ENCODE measurements at regions not wholly inside any gene's neighbourhood (a gene's known extent, or its start where the extent isn't known, plus 50 kb on each side); places are given as distances from the start of the nearest gene placed in this dataset.
"Not testable (repeated sequence)": the region's sequence is repeated elsewhere in the genome, so short reads cannot be mapped to it uniquely, and the experiment has no call there.

DNA sequence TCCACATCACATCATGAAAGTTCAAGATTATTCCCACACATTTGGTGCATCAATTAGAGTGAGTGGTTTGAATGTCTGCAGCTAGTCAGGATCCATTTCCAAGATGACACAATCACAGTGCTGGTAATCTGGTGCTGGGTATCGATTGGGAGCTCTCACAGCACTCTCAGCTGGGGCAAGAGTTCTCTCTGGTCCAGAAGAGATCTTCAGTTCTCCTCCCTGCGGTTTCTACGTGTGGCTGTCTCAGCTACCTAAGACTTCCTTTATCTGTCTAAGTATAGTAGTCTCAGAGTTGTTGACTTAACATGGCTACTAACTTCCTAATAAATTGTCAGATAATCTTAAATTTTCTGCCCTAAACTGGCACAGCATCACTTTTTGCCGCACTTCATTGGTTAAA lies 358.0 kb upstream of the BRINP3 start:
- no peak for DNase-seq (ENCODE audit: low read depth)

DNA sequence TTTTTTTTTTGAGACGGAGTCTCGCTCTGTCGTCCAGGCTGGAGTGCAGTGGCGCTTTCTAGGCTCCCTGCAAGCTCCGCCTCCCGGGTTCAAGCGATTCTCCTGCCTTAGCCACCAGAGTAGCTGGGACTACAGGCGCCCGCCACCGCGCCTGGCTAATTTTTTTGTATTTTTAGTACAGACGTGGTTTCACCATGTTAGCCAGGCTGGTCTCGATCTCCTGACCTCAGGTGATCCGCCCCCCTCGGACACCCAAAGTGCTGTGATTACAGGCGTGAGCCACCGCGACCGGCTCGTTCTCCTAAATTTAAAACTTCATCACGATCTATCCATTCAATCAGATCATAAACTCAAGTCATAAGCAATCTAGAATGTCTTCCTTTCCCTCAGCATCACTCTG lies 359.5 kb upstream of the BRINP3 start:
- DNase-seq (ENCODE audit: low read depth): not testable (repeated sequence)

DNA sequence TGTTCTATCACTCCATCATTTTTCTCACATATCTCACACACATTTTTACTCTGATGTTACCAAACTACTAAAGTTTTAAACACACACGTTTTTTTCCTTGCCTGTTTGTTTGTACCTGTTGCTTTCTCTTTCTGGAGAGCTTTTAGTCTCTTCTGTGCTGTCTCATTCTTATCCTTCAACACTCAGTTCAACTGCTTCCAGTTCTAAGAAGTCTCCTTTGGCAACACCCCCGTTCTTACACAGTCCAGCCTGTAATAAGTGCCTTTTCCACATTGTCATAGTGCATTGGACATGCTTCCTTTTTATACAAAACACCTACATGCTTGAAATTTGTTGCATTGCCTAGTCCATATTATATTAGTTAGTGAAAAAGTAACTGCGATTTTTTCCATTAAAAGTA lies 360.2 kb upstream of the BRINP3 start:
- DNase-seq (ENCODE audit: low read depth): no peak

DNA sequence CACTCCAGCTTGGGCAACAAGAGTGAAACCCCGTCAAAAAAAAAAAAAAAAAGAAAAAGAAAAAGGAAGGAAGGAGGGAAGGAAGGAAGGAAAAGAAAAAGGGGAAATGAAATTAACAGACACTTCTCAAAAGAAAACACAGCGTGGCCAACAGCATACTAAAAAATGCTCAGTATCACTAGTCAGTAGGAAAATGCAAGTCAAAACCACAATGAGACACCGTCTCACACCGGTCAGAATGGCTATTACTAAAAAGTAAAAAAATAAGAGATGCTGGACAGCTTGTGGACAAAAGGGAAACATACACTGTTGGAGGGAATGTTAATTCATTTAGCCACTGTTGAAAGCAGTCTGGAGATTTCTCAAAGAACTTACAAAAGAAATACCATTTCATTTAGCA lies 369.5 kb upstream of the BRINP3 start:
- no peak for DNase-seq (ENCODE audit: low read depth)

DNA sequence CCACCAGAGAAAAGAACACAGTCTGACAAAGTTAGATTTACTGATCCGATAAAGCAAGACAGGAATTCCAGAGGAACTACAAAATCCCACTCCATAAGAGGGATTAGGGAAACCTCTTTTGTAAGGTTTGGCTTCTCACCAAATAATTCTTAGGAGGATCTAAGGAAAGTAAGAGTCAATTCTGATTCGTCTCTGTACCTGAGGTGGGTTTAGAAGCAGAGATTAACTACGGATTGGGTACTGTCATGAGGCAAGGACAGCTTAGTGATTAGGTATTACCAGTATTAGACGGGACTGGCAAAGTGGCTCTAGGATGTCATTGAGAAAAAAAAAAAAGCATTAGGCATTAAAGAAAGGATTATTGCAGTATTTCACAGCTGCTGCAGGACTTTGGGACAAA lies 371.7 kb upstream of the BRINP3 start:
- no peak for DNase-seq (ENCODE audit: low read depth)

DNA sequence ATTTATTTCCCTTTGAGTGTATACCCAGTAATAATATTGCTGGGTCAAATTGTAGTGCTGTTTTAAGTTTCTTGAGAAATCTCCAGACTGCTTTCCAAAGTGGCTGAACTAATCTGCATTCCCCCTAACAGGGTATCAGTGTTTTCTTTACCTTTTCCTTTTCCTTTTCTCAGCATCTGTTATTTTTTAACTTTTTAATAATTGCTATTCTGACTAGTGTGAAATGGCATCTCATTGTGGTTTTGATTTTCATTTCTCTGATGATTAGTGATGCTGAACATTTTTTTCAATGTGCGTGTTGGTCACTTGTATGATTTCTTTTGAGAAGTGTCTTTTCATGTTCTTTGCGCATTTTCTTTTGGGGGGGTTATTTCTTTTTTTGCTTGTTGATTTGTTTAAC lies 374.9 kb upstream of the BRINP3 start:
- no peak for DNase-seq (ENCODE audit: low read depth)

DNA sequence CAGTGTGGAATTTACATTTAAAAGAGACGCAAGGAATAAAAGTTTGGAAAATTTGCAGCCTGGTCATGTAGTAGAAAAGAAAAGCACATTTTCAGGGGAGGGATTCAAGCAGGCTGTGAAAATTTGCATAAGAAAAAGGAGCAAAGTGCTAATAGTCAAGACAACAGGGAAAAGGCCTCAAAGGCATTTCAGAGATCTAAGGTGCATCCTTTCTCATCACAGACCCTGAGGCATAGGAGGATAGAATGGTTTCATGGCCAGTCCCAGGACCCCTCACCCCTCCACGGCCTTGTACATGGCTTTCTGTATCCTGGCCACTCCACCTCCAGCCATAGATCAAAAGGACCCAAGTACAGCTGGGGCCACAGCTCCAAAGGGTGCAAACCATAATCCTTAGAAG lies 380.5 kb upstream of the BRINP3 start:
- DNase-seq (ENCODE audit: low read depth): no peak

DNA sequence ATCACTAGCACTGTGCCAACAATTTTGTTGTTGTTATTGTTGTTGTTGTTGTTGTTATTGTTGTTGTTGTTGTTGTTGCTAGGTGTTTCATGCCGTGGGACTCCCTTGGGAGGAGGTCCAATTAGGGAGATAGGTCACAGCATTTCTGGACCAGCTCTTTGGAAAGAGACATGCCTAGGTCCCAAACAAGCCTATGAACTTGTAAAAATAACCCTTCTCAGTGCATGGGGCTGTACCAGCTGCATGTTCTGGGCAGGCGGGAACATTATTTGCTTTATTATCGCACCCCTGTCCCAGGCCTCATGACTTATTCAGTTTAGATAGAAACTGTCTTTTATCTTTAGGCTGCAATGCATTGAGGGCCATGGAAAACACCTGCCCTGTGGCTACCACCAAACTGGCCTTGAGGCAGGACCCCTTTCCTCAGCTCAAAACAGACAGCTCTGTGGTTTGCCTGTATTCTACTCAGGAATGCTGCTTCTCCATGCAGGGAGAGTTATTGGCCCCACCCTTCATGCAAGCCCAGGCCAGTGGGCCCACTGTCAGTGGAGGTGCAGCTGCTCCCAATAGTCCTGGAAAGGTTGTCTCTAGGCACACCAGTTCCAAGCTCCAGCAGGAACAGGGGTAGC lies 386.5 kb upstream of the BRINP3 start:
- DNase-seq (ENCODE audit: low read depth): no peak

DNA sequence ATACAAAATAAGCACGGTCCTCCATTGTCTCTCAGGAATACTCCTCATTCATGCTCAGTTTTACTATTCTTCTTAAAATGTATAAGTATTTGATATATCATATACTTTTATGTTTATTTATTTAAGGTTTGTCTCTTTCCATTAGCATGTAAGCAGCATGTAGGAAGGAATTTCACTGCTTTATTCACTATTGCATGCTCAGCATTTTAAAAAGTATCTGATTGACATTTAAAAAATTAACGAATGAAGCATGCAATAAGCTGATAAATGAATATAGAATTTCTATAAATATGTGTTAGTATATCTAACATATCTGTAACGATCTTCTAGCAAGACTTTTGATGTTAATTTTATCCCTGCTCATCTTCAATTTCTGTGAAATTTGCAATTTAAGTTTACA lies 402.7 kb upstream of the BRINP3 start:
- no peak for DNase-seq (ENCODE audit: low read depth)

DNA sequence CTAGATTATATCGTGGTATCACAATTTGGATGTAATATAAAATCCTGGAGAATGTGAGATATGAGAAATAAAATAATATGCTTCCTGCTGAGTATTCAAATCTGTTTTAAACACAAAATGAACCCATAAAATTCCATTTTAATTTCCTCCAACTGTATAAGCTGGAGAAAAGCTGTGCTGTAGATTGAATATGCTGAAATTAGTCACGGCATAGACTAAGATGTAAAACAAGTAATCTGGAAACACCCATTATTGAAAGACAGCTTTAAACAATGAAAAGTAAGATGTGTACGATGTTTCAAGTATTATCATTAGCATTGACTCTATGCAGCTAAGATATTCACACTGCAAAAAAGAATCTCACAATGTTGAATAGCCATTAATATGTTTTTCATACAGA lies 403.4 kb upstream of the BRINP3 start:
- DNase-seq (ENCODE audit: low read depth): no peak

DNA sequence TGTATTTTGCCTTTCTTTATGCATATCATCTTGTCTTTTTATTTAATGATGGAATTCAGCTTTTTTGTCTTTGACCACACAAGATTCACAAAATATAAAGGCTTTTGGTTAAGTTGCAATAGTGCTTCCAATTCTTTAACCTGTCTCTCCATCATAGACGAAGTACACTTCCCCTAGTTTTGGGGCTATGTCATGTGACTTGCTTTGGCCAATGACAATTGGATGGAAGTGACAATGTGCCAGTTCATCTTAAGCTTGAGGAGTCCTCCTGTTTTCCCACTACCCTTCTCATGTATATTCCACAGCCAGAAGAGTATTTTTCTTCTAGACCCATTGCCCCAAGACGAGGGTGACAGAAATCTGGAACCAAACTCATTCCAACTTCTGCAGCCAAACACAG lies 419.6 kb upstream of the BRINP3 start:
- DNase-seq (ENCODE audit: low read depth): no peak

DNA sequence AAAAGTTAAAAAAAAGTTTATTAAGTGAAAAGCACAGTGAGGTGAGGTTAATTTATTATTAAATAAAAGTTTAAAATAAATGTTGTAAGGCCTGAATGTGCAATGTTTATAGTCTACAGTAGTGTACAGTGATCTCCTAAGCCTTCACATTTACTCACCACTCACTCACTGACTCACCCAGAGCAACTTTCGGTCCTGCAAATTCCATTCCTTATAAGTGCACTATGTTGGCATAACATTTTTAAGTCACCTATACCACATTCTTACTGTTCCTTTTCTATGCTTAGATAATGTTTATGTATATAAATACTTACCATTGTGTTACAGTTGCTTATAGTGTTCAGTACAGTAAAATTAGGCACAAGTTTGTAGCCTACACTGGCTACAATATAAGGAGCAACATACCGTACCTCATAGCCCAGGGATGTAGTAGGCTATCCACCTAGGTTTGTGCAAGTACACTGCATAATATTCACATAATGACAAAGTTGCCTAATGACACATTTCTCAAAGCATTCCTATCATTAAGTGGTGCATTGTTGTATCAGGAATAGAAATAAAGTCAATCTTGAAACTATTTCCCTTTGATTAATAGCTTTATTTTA lies 426.5 kb upstream of the BRINP3 start:
- DNase-seq (ENCODE audit: low read depth): peak; percentile 12

DNA sequence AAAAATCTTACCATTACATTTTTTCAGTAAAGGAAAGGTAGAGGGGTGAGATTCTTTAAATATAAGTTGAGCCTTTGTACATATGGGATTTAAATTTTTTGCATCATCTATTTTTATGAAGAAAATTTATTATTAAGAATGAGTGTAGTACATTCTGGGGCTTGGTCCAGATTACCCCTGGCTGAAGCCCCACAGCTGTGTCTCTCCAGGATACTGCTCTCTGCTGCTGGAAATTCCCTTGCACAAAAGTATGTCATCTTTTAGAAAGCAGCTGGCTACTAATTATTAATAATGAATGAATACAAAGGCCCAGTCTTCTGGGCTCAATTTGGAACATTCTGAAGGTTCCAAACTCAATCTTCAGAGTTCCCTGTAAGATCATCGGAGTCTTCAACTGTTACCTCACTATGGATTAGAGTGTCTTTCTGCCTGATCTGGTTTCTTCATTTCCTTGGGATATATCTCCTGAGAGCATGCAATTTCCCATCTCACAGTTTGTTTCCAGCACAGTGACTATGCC lies 428.6 kb upstream of the BRINP3 start:
- DNase-seq (ENCODE audit: low read depth): no peak

DNA sequence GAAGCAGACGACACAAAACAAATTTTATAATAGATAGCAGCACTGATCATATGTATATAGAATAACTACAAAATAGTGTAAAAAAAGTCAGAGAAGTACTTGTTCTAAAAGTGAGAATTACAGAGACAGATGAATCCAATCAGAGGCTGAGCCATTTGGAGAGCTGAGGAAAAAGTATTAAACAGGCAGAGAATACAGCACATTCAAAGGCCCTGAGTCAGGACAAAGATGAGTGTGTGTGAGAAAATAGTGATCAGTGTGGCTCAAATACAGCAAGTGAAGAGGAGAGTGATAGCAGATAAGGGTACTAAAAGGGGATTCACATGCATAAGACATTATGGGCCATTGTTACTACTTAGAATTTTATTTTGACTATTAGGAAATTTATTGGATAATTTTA lies 430.6 kb upstream of the BRINP3 start:
- DNase-seq (ENCODE audit: low read depth): no peak

DNA sequence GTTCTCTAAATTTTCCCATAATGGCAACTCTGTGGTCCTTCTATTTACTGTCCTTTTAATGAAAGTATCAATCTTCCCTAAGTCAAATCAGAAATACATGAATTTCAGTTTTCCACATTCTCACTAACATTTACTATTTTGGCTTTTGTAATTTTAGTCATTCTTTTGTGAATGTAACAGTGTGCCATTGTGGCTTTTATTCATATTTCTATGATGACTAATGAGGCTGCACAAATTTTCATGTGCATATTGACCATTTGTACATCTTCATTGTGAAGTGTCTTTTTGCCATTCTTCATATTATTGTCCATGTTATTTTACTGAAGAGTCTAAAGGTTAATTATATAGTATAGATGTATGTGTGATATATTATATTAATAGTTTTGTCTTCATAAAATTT lies 431.0 kb upstream of the BRINP3 start:
- DNase-seq (ENCODE audit: low read depth): peak; percentile 21

DNA sequence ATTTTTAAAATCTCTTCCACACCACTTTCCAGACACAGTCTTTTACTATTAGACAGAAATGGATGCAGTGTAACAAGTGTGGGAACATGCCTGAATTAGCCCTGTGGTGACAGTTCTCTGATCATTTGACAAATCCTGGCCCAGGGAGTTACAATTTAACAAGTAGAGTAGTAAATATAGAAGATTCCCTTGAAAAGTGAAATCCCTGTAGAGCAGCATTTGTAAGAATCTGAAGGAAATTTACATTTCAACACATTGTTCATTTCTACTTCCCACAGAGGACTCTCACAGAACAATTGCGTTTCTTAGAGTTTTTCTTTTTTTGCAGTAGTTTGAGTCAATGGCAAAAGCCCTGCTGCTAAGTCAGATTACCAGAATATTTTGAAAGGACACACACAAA lies 458.3 kb upstream of the BRINP3 start:
- no peak for DNase-seq (ENCODE audit: low read depth)

DNA sequence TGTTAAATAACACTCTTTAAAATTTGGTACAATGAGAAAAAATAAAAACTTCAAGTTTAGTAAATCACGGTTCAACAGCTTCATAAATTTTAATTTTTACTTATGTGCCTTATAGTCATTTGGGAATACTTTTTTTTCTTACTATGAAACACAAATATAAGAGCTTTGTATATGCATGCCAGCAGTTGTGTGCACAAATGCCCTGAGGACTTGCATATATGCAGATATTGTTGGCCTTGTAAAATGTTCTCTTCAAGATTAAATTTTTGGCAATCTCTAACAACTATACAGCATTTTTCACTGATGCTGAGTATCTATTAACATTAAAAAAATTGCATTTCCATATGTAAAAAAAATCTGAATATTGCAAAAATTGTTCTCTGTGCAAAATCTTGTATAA lies 458.7 kb upstream of the BRINP3 start:
- DNase-seq (ENCODE audit: low read depth): no peak

DNA sequence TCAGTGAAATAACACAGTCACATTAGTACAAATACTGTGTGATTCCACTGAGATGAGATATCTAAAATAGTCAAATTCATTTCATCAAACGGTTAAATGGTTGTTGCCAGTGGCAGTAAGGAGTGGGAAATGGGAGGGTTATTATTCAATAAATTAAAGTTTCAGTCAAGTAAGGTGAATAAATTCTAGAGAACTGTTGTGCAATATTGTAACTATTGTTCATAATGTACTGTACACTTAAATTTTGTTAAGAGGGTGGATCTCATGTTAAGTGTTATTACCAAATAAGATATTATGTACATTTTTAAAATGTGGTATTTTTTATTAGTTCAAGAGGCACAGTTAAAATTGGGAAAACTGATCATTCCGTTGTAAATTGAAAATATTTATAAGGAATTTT lies 463.3 kb upstream of the BRINP3 start:
- DNase-seq (ENCODE audit: low read depth): no peak

DNA sequence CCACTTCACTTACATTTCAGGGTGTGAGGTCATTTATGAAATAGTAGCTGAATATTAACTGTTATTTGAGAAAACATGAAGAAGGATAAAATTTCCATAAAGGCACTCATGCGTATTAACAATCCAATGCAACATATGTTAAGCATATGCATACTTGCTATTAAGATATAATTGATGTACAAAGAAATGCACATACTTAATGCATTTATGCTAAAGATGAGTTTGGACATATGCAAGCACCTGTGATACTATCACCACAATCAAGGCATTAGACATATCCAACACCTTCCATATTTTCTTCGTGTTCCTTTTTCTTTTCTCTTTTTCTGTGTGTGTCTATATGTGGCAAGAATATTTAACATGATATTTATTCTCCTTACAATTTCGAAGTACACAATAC lies 464.8 kb upstream of the BRINP3 start:
- DNase-seq (ENCODE audit: low read depth): no peak

DNA sequence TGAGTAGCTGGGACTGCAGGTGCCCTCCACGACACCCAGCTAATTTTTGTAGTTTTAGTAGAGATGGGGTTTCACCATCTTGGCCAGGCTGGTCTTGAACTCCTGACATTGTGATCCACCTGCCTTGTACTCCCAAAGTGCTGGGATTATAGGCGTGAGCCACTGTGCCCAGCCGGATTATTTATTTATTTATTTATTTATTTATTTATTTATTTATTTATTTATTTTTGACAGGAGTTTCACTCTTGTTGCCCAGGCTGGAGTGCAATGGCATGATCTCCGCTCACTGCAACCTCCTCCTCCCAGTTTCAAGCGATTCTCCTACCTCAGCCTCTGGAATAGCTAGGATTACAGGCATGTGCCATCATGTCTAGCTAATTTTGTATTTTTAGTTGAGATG lies 466.1 kb upstream of the BRINP3 start:
- DNase-seq (ENCODE audit: low read depth): not testable (repeated sequence)

DNA sequence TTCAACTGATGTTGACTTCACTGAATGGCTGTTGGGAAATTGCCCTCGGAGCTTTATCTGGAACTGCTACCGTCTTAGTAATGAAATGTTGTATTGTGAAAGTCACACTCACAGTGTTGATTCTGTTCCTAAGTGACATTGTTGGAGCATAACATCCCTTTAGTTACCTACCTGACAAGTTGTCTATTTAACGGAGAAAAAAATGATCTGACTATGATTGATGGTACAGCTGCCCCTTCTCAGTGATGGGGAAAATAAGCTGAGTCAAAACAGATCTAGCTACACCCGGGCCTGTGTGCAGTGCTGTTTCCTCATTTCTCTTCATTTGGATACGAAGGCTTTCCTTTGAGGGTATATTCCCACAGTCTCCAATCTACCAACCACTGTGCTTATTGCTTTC lies 472.3 kb upstream of the BRINP3 start:
- DNase-seq (ENCODE audit: low read depth): no peak

DNA sequence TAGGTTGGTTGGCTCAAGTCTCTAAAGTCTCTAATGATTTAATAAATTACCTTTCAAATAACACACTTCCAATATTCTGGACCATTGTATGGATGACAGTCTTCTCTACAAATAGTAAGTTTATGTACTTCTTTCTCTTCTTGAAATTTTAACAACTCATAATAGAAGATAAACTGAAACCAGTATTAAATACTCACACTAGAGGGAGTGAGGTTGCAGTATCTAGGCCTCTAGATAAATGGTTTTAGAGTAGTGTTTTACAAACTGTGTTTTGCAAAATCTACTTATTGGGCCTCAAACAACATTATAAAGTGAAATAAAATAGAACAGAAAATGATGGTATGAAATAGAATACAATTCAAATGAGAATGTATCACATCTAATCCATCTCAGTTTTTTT lies 479.9 kb upstream of the BRINP3 start:
- no peak for DNase-seq (ENCODE audit: low read depth)

DNA sequence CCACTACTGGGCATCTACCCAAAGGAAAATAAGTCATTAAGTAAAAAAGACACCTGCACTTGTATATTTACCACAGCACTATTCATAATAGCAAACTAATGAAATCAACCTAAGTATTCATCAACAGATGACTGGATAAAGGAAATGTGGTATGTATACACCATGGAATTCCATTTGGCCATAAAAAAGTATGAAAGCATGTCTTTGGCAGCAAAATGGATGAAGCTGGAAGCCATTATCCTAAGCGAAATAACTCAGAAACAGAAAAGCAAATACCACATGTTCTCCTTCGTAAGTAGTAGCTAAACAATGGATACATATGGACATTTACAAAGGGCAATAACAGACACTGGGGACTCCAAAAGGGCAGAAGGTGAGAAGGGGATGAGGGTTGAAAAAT lies 485.7 kb upstream of the BRINP3 start:
- DNase-seq (ENCODE audit: low read depth): no peak

DNA sequence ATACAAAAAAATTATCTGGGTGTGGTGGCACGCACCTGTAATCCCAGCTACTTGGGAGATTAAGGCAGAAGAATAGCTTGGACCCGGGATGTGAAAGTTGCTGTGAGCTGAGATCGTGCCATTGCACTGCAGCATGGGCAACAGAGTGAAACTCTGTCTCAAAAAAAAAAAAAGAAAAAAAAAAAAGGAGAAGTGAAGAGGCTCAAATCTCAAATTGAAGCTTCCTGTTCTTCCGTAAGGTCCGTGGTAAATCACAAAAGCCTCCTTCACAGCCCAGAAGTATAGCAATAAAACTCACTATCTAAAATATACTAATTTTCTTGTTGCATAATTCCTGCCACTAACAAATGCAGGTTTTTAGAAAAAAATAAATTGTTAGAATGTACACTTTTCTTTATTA lies 498.2 kb upstream of the BRINP3 start:
- no peak for DNase-seq (ENCODE audit: low read depth)
